GM19240 (cell line): ENCODE measurements at regions not wholly inside any gene's neighbourhood (a gene's known extent, or its start where the extent isn't known, plus 50 kb on each side); places are given as distances from the start of the nearest gene placed in this dataset.
"Not testable (repeated sequence)": the region's sequence is repeated elsewhere in the genome, so short reads cannot be mapped to it uniquely, and the experiment has no call there.

ENCODE experiments used
- DNase-seq: peaks from one replicate; pipeline ENCODE4 v3.0.0; 2011; ENCODE audit warnings: low spot score; ENCODE audit not compliant: insufficient read length

DNA sequence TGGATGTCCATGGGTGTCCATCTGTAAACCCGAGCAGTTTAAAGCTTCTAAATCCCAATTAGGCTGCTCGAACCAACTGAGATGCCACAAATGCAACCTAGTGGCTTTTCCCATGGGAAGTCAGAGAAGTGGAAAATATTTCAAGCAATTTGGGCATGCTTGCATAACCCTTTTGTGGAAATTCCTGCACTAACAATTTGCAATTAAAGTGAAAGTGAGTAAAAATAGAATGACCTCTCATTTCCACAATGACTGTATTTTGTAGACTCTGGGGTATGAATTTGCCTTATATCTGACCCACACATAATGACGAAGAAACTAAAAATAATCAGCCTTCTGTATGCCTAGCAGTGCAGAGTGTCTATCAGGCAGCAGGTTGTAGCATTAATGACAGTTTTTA, 91.8 kb upstream of the TSC22D1 start:
- DNase-seq: no peak

- not testable (repeated sequence) for DNase-seq
These were observed 90.4 kb upstream of the TSC22D1 start for GRCh38 chr13:44666538-44666937.

DNA sequence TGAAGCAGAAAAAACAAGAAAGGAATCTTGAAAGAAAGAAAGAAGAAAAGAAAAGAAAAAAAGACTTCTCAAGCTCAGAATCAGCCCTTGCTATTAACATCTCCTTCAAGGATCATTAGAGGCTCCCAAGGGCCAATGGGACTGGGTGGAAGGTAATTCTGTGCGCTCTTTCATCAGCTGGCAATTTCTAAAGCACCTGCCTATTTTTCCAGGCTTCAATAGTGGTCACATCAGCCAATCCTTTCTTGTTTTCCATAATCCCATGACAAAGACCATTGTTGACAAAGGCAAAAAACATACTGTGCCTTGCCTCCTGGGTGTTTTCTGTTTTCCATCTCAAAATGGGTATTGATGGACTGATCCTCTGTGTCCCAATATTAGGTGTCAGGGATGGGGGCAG, 88.2 kb upstream of the TSC22D1 start:
- no peak for DNase-seq

DNA sequence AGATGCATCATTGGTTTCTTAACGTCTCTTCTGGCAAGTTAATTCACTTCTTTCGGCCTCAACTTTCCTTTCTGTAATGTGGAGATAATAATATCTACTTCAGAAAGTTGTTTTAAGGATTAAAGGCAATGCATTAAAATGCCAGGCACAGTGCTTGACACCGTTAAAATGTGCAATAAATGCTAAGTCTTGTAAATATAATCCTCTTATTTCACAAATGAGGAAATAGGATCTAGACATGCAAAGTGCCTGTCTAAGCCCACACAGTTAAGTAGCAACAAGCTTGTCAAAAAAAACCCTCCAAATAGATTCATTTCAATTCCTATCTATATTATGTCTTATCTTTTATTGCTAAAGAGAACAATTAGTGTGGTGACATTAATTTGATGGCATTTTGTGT, 86.4 kb upstream of the TSC22D1 start:
- no peak for DNase-seq

DNA sequence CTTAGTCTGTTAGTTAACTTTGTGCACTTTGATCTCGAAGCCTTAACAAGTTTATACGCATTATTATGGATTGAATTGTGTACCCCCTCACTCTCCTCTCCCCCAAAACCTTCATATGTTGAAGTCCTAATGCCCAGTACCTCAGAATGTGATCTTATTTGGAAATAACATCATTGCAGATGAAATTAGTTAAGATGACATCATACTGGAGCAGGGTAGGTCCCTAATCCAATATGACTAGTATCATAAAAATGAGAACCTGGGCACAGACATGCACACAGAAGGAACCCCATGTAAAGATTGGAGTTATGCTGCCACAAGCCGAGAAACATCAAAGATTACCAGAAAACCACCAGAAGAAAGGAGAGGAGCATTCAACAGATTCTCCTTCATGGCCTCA, 85.8 kb upstream of the TSC22D1 start:
- no peak for DNase-seq

- no peak for DNase-seq
These were observed 83.9 kb upstream of the TSC22D1 start for GRCh38 chr13:44660050-44660449.

- no peak for DNase-seq
These were observed 77.0 kb upstream of the TSC22D1 start for GRCh38 chr13:44652962-44653660.

DNA sequence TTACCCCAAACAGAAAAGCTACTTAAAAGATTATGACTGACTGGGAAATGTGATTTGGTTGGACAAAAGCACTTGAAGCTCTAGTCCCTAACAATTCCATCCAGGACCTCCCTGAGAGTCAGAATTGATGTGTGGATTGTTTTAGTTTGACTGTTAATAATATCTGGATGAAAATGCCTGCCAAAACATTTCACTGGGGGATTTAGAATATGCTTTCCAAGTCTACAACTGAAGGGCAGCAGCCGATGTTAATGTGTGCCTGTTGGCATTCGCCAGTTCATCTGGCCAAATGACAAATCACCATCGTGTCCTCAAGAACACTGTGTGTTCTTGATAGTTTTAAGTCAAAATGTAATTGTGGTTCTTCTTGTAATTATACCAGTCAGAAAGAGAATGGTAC, 76.0 kb upstream of the TSC22D1 start:
- no peak for DNase-seq

DNA sequence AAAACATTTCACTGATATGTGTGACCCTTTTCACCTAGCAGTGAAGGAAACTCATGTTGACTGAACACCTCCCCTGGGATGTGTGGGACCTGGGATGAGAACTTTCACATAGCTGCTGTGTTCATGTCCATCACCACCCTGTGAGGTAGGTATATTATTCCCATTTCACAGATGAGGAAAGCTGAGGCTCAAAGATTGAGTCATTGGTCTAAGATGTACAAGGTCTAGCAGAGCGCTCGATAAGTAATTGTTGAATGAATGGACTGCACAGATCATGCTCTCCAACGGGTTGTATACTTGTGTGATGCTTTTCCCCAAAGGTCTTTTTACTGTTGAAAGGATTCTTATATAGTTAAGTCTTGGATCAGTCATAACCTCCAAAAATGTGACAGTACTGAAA, 75.6 kb upstream of the TSC22D1 start:
- DNase-seq: no peak

- no peak for DNase-seq
These were observed 75.1 kb upstream of the TSC22D1 start for GRCh38 chr13:44651209-44651608.

DNA sequence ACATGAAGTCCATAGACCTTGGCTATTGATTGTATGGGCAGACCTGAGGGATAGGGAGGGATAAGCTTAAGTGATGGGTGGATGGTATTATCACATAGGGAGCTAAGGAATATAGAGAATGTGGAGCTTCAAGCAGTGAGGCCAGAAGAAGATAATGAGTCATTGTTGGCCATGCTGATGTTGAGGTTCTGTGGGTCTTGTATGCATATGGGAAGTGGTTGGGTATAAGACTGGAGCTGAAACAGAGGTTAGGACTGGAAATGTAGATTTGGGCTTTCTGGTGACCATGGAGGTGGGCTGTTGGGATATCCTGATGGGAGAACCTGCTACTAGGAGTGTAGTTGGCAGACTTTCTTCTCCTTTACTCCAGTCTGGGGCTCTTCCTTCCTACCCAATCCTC, 73.7 kb upstream of the TSC22D1 start:
- DNase-seq: no peak

DNA sequence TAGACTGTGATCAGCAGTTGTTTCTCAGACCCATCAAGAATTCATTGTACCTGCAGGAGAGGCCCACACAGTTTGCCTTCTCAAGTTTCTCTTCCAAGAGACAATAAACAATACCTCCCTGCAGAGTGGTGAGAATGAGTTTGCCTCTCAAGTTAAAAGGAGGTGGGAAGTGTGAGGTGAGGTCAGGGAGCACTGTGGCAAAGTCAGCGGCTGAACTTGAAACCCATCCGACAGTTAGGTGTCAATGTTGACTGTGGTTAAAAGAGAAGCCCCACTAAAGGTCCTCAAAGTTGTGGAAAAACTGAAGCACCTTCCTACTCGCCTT, 72.9 kb upstream of the TSC22D1 start:
- no peak for DNase-seq

DNA sequence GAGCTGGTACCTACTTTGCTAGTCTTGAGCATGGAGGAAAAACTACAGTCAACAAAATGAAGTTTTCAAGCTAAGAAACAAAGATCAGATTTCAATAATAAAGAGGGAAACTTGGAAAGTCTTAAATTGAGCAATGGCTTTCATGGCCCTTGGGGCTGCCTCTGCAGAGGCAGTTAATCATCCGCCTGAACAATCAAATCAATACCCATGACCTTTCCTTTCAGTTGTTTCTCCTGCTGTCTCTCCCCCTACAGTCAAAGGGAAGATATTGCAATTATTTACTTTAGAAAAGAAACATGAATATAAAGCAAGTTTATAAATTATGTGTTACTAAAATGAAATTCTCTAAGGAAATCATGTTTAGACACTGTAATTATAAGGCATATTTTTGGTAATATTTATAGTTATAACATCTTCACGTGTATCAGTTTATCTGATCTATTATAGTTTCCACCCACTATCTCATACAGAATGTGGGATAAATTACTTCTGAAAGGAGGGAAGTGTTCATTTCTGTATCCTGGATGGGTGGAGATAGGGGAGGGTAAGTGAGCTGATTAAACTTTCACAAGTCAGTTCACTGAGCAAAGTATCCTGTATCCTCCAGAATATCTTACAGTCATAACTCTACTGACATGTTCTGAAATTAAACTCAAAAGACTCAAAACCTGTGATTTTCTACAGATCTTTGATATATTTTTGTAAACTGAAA, 72.4 kb upstream of the TSC22D1 start:
- DNase-seq: no peak

- not testable (repeated sequence) for DNase-seq
These were observed 71.4 kb upstream of the TSC22D1 start for GRCh38 chr13:44647560-44647959.

DNA sequence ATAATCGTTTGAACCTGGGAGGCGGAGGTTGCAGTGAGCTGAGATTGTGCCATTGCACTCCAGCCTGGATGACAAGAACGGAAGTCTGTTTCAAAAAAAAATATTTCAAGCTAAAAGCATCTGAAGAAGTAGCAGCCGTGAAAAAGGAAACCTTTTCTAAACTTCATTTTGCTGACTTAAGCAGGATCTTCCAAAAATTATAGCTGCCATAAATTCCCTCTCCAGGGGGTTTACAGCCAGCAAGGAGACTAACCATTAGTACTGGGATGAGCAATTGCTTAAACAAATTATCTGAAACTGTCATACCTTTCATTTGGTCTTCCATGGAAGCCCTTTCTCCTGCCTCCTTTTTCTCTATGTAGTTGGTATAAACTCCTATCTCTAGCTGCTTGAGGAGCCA, 69.9 kb upstream of the TSC22D1 start:
- DNase-seq: no peak

GRCh38 chr13:44643256-44643655, 67.1 kb upstream of the TSC22D1 start:
- no peak for DNase-seq

- DNase-seq: no peak
These were observed 61.5 kb upstream of the TSC22D1 start for GRCh38 chr13:44637581-44637980.

DNA sequence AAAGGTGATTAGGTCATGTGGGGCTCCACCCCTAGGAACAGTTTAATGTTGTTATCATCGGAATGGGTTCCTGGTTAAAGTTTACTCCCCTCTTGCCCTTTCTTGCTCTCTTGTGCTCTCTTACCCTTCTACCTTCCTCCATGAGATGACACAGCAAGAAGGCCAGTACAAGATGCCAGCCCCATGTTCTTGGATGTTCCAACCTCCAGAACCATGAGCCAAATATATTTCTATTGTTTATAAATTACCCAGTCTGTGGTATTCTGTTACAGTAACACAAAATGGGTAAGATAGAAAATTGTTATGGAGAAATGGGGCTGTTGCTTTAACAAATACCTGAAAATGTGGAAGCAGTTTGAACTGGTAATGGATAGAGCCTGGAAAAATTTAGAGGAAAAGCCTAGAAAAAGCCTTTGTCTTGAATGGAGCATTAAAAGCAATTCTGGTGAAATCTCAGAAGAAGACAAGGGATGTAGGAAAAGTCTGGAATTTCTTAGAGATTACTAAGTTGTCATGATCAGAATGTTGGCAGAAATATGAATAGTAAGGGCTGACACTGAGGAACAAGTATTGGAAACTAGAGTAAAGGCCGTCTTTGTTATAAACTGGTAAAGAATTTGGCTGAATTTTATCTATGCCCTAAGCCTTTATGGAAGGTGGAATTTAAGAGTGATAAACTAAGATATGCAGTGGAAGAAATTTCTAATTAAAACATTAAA, 53.5 kb upstream of the TSC22D1 start:
- no peak for DNase-seq

DNA sequence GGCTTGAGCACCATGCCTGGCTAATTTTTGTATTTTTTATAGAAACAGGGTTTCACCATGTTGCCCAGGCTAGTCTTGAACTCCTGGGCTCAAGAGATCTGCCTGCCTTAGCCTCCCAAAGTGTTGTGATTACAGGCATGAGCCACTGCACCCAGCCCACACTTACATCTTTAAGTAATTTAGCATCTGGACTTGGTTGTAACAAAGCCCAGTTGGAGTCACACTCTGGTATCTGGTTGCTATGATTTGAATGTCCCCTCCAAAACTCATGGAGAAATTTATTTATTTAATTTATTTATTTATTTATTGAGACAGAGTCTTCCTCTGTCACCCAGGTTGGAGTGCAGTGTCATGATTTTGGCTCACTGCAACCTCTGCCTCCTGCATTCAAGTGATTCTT, 52.7 kb upstream of the TSC22D1 start:
- DNase-seq: not testable (repeated sequence)

DNA sequence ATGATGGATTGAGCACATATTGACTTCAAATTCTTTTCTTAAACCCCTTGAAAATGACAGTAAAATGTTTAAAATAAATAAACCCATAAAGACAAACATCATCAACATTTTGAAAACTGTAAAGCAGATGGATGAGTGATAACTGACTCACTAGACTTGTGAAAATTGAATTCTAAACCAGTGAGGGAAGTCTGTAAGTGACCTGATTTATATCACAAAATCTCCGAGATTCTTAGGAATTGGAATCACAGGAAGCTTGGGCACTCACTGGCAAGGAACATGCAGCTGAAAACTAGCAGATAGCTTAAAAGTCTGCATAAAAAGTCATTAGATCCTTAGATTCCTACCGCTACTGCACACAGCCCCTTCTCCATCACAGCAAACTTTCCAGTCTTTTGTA, 51.3 kb upstream of the TSC22D1 start:
- no peak for DNase-seq

GRCh38 chr13:44626176-44626575, 50.0 kb upstream of the TSC22D1 start:
- DNase-seq: no peak
